HG02759 (cell line): ENCODE measurements at regions not wholly inside any gene's neighbourhood (a gene's known extent, or its start where the extent isn't known, plus 50 kb on each side); places are given as distances from the start of the nearest gene placed in this dataset.
A peak's percentile ranks its signal among the peaks of the same experiment; 100 is the strongest.
"Not testable (repeated sequence)": the region's sequence is repeated elsewhere in the genome, so short reads cannot be mapped to it uniquely, and the experiment has no call there.

Experiments
- ATAC-seq: cut with Tn5 transposase; IDR thresholded peaks from one replicate; pipeline ENCODE4 v1.9.1; 2021; ENCODE audit warnings: mild to moderate bottlenecking, moderate library complexity; ENCODE audit not compliant: unreplicated experiment

DNA sequence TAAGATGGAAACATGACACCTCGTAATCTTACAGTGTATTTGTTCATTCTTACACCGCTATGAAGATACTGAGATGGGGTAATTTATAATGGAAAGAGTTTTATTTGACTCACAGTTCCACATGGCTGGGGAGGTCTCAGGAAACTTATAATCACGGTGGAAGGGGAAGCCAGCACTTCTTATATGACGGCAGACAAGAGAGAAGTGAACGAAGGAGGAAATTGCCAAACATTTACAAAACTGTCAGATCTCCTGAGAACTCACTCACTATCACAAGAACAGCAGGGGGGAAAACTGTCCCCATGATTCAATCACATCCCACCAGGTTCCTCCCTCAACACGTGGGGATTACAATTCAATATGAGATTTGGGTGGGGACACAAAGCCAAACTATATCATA is 282.3 kb downstream of the HGF start:
- no peak for ATAC-seq

DNA sequence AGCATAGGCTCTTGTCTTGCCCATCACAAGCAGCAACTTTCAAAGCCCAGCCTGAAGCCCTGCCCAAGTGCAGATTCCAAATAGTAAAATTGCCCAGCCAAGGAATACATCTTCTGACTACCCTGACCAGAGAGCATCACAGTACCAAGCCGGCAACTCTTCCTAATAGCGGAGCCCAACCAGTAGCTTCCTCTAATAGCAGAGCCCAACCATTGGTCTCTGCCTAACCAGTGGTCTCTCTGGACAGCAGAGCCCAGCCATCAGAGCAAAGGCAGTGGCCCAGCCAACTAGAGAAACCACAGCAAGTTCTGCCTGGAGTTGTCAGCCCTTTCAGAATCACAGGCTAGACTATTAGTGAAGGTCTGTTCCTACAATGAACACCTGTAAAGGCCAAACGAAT is 285.6 kb downstream of the HGF start:
- ATAC-seq: no peak

DNA sequence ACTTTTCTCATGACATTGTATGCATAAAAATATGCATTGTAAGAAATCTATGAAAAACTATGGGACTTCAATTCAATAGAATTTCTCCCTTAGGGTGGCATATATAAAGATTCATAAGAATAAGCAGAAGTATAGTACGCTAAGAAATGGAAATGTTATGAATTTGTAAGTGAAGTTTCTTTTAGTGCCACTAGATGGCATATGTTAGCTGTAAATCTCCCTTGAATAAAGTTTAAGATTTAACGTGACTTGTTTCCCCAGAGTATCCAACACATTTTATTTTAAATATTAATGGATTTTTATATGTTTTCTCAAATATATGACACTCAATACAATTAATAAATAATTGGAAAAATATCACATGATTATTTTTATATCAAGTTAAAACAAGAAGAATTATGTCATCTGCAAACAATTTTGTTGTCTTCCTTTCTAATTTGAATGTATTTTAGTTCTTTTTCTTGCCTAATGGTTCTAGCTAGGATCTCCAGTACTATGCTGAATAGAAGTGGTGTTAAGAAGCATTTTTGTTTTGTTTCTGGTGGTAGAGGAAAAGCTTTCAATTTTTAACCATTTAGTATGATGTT is 287.2 kb downstream of the HGF start:
- no peak for ATAC-seq

DNA sequence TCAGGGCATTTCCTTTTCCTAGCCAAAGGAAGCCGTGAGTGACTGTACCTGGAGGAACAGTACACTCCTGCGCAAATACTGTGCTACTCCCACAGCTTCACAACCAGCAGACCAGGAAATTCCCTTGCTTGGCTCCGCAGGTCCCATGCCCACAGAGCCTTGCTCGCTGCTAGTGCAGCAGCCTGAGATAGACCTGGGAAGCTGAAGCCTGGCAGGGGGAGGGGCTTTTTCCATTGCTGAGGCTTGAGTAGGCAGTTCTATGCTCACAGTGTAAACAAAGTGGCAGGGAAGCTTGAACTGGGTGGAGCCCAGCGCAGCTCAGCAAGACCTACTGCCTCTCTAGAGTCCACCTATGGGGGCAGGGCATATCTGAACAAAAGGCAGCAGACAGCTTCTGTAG is 291.2 kb downstream of the HGF start:
- ATAC-seq: no peak

DNA sequence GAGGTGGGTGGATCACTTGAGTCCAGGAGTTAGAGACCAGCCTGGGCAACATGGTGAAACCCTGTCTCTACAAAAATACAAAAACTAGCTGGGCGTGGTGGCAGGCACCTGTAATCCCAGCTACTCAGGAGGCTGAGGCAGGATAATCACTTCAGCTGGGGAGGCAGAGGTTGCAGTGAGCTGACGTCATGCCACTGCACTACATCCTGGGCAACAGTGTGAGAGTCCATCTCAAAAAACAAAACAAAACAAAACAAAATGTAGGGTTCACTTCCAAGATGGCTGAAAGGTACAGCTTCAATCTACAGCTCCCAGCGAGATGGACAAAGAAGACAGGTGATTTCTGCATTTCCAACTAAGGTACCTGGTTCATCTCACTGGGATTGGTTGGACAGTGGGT is 291.6 kb downstream of the HGF start:
- ATAC-seq: not testable (repeated sequence)

DNA sequence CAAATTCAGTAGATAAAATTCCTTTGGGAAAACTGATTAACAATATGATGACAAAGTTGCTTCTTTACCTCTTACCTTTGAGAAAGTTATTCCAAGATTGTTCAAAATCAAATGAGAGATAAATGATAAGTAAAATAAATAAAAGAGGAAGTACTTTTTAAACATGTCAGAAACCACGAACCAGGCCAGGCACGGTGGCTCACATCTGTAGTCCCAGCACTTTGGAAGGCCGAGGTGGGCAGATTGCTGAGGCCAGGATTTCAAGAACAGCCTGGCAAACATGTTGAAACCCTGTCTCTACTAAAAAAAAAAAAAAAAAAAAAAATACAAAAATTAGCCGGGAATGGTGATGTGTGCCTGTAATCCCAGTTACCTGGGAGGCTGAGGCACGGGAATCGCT is 296.6 kb downstream of the HGF start:
- no peak for ATAC-seq

DNA sequence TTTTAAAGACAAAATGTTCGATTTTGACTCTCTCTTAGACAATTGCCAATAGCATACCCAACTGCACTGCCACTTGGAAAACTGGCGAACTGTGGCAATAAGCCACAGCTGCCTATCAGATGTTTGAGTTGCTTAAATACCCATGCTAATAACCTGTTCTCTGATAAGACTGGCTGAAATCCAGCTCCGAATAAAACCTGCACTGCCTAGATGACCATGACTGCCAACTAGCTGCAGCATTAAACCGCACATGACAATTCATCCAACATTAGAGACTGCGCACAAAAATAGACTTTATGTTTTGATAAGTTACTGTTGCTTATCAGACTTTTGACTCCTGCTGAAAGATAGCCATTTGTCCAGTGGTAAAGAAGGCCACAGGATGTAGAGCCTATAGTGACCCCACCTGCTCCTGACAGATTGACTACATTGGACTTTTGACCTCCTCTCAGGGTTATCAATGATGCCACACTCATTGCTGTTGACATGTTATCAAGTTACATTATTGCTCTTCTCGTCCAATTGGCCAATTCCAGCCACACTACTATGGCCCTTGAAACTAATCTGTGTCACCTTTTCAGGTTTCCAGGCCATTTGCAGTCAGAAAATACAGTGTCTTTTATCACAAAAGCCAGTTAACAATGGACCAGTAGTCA is 299.0 kb downstream of the HGF start:
- no peak for ATAC-seq

DNA sequence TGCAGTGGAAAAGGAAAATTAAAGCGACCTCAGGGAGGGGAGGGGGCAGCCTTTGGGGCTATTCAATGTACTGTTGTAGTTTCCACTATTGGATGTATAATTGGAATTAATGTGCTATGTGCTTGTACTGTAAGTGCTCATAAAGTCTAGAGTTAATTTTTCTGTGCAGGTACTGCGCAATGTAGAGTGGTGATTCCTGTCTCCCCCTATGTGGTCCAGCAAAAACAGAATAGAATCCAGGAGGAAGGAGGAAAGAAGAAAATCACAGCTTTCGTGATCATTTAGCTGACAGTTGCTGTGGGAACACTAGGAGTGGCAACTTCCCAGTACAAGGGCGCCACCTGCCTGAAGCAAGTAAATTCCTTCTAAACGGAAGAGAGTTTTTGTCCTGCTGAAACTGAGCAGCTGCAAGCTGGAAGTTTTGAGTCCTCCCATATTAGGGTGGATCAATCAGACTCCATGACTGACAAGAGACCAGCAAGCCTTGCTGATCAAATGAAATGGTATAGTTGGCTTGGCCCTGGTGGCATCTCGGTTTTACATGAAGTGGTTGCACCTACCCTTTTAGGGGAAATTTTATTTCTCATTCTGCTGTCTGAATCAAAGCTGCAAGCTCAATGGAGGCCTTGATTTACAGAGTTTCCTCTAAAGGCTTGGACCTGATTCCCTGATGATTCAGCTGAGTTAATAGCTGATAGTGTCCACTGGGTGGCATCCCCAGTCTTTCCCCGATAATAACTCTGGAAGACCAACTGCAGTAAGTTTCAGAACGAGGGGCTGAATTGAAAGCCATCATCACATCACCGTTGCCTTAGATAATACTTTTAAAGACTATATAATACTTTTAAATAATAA is 299.8 kb downstream of the HGF start:
- ATAC-seq: peak; percentile 84

DNA sequence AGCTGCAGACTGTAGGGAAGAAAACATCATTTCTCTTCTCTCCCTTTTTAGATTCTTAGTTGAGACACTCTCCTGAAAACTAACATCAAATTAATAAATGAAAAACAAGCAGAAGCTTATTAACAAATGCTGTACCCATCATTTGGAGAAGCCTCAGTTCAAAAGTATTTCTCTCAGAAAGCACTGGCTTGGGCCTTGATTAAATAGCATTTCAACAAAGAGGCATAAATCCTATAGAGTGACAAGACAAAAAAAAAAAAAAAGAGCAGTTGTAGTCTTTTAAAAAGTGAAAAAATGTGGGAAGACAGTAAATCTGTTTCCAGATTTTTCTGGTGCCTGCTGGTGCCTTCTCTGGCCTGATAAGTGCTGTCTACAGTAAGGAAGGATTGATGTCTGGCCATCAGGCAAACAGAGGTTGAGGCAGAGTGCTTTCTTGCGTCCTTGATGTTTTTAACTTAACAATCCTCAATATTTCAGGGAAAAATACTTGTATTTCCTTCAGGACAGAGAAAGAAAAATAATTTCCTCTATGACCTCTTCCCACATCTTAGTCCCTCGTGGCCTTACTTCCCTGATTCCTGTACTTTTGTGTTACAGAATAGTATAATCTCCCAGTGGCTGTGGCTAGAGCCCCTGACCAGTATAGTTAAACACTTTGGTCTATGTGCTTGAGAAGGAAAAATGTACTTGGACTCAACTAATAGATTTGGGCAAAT is 300.5 kb downstream of the HGF start:
- no peak for ATAC-seq

DNA sequence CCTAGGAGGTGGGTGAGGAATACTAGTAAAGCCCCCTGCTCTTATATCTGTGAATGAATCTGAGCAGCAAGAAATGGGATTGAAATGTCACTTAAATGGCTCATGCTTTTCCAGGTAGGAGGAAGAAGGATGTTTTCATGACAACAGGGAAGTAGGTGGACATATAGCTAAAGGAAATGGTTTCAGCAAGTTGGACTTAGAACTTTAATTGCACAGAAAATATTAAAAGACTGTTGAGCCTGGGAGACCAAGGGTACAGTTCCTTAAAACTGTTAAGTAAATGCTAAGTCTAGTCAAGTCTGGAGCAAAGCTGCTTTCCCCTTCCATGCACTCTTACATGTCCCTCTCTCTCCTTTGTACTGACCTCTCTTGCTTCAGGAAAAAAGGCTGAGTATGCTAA is 301.3 kb downstream of the HGF start:
- ATAC-seq: no peak

DNA sequence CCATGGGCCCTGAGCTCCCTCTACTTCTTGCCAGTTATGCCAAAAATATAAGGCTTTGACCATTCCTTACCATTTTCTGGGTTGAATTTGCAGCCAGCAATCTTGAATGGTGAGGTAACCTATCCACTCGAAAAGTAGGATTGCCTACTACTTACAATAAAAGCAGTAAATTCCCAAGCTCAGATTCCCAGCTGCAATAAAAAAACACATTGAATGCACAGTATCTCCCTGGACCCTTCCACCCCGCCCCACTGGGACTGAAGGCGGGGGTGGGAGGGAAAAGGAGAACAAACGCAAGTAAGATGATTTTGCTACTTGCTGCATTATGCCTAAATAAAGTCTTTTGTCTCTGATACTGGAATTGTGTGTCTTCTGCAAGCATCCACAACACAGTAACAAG is 301.9 kb downstream of the HGF start:
- no peak for ATAC-seq

DNA sequence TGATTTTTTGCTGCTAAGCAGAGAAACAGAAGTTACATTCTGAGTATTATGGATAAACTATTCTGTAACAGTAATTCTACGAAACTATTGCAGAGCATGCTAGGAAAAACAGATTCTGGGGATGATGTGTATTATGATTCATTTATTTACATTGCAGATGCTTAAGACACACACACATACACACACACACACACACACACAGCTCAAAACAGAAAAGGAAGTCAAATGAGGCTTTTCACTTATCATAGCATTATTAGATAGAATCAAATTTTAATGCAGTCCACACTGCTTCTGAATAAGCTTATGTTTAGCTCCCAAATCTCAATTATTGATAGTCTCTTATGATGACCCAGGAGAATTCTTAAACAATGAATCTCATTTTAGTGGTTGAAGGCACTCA is 307.2 kb downstream of the HGF start:
- no peak for ATAC-seq

DNA sequence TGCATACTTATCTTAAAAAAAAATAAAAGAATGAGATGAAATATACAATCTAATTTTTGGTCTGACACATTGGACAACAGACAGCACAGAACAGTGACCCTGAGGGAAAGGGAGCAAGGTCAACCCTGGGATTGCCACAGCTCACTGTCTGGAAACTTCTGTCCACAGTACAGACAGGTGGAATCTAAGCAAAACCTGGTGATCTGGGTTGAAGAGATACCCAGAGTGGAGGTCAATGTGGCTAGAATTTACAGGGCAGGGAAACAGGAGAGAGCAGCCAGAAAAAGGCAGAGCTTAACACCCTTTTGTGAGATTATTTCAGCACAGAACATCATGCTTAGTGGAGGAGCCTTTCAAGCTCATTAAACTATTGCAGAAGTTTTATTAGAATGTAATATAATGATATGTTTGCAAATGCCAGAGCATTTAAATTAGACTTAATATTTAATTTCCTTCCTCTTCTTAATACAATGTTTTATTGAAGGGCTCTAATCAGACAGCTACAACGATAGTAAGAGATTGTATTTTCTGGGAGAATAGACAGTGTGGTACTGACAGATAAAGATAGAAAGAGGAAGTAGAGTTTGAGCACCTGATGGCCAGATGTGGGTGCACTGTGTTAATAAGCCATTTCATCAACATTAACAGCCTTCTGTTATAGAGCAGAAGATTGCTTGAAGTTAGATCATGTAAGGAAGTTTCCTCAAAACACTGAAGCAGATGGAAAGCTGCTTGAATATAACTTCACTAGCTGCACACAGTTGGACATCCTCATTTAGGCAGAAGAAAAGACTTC is 309.4 kb downstream of the HGF start:
- no peak for ATAC-seq

DNA sequence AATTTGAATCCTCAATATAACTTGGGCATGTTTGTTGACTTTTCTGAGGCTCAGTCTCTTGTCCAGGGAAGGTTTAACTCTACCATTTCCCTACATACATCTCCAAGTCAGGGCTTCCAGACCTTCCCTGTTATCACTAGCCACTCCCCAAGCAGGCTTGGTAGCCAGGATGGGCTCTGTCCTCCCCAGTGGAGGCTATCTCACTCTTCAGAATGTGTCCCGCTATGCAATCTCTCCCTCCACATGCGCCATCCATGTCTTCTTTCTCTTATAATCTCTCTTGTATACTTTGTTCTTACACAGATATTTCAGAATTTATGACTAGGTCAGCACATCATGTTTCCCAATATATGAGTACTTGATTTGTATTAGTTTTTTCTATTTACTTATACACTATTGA is 310.4 kb downstream of the HGF start:
- ATAC-seq: no peak

DNA sequence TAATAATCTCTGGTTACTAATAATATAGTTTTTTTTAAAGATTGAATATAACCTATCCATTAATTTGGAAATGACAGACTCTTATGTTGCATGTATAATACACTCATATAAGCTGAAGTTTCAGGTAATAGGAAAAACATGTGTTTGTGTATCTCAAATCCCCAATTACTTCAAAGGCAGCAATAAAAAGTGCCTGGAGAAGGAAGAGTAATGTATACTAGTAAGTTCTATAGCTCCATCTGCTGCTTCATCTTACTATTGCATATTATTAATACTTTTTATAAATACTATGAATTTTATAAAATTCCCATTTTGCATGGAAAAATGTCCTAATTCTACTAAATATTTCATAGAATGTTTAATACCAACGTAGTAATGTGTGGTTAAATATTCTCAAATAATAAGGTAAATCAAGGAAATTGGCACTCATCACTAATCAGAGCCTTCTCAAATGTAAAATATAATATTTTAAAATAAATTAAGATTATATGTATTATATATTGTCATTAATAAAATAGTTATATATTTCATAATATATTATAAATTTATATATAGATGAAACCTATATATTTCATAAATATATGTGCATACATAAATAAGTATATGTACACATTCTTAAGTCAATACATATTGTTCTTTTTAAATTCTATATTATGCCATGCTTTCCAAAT is 311.9 kb downstream of the HGF start:
- ATAC-seq: no peak

DNA sequence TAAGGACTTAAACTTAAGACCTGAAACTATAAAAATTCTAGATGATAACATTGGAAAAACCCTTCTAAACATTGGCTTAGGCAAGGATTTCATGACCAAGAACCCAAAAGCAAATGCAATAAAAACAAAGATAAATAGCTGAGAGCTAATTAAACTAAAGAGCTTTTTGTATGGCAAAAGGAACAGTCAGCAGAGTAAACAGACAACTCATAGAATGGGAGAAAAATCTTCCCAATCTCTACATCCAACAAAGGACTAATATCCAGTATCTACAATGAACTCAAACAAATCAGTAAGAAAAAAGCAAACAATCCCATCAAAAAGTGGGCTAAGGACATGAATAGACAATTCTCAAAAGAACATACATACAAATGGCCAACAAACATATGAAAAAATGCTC is 316.1 kb downstream of the HGF start:
- not testable (repeated sequence) for ATAC-seq

DNA sequence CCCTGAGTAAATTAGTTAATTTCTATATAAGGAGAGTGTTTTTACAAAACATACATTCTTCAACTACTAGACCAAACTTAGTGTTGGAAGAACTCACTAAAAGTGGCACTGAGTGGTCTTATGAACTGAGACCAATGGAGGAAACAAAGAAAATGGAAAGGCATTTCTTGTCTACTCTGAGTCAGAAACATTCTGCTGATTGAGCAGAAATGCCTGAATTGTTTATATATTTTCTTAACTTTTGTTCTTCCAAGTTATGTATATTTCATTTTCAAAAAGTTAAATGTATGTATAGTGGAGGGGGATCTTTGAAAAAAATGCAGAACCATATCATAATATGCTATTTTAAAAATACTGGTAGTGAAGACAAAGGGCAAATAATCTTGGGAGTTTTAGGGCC is 320.7 kb downstream of the HGF start:
- ATAC-seq: no peak

DNA sequence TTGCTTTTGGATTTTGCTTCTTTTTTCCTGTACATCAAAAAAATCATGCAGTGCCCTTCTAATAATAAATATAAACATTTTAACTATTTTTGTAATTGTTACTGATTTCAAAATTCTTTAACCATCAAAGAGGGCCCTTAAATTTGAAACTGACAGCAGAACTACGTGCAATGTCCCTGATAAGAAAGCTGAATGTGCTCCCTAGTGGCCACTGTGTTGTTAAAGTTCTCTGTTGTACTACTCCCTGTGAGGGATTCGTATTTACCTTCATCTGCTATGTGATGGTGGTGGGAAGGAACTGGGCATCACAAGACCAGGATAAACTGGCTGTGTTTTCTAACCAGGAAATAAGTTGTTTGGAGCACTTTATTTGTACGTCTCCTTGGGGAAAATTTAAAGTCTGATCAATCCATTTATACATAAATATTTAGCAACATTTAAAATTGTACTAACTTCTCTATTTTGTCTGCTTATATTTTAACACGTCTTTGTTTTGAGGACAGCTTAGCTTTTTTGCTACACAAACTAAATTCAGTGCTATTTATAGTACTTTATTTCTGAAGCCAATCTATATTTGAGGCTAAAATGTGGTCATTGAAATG is 322.4 kb downstream of the HGF start:
- ATAC-seq: no peak

DNA sequence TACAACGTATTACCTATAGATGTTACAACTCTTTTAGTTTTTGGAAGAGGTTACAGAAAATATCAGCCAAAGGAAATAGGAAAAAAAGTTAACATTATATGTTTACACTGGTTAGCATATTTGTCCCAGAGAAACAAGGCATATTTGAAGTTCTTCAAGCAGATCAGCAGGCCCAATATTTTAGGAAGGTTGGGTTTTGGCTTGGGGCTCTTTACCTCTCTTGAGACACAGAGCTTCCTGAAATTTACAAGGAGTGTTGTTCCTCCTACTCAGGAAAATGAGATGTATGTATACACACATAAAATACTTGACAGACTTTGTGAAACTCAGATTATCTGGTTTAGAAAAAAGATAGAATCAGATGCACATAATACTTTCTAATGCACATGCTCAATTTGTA is 323.6 kb downstream of the HGF start:
- no peak for ATAC-seq

DNA sequence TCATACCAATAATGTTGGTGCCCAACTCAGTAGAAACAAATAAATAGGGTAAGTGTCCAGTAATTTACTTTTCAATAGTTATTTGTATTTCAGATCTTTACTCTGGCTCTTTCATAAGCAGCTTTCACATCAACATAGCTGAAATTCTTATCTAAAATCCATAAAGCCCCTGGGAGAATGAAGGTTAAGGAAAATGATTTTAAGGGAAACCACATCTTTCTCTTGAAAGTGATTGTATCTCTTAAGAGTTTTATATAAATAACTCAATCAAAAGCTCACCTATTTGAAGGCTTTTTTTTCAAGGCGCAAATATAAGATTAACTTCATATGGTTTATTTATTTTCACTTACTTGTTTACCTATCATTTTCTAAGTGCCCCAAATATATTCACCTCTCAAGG is 324.4 kb downstream of the HGF start:
- no peak for ATAC-seq
